ACC112 (cell line): ENCODE measurements at regions not wholly inside any gene's neighbourhood (a gene's known extent, or its start where the extent isn't known, plus 50 kb on each side); places are given as distances from the start of the nearest gene placed in this dataset.
"Not testable (repeated sequence)": the region's sequence is repeated elsewhere in the genome, so short reads cannot be mapped to it uniquely, and the experiment has no call there.

Experiments
- H2AFZ ChIP-seq: fragments of 200-600 bp; sonication (generic); one replicate; pipeline ENCODE4 v1.6.0; 2017; ENCODE audit warnings: antibody characterized with exemption, low read length; ENCODE audit not compliant: unreplicated experiment
- H3K27ac ChIP-seq: fragments of 200-600 bp; sonication (generic); 2 replicates; pipeline ENCODE4 v1.5.1; 2014; ENCODE audit warnings: low read depth, mild to moderate bottlenecking, antibody characterized with exemption, low read length, moderate library complexity
- H3K27me3 ChIP-seq: fragments of 200-600 bp; sonication (generic); 2 replicates; pipeline ENCODE4 v1.6.1; 2014; ENCODE audit warnings: mild to moderate bottlenecking, antibody characterized with exemption, low read length, moderate library complexity, mixed read lengths; ENCODE audit not compliant: insufficient read depth
- H3K36me3 ChIP-seq: fragments of 200-600 bp; sonication (generic); 2 replicates; pipeline ENCODE4 v1.6.1; 2016; ENCODE audit warnings: mild to moderate bottlenecking, antibody characterized with exemption, low read length, moderate library complexity, mixed read lengths; ENCODE audit not compliant: insufficient read depth
- H3K4me1 ChIP-seq: fragments of 200-600 bp; sonication (generic); one replicate; pipeline ENCODE4 v1.6.1; 2016; ENCODE audit warnings: low read length, mixed read lengths; ENCODE audit not compliant: insufficient read depth, unreplicated experiment, control insufficient read depth
- H3K4me3 ChIP-seq: fragments of 200-600 bp; sonication (generic); 2 replicates; pipeline ENCODE4 v1.5.1; 2014; ENCODE audit warnings: mild to moderate bottlenecking, low read depth, low read length
- H3K79me2 ChIP-seq: fragments of 200-600 bp; sonication (generic); one replicate; pipeline ENCODE4 v1.6.0; 2016; ENCODE audit warnings: low read length; ENCODE audit not compliant: control insufficient read depth, unreplicated experiment, insufficient read depth

DNA sequence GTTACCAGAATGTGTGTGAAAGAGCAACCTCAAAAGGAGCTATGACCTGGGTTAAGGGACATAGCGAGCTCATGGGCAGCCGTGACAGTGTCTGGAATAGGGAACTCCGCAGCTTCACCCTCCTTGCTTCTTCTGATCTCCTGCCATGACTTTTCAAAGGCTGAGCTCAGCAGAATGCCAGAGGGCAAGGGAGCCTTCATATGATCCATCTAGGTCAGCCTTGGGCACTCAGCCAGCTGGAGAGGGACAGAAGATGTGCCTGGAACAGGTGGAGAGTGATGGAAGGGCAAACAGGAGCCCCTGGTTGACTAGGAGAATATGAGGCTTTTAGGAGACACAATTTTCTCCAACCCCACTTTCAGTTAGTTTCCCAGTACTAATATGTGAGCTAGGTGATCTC is 352.8 kb upstream of the FRG2C start:
- H3K4me3 ChIP-seq, H2AFZ ChIP-seq, H3K36me3 ChIP-seq, H3K4me1 ChIP-seq, H3K79me2 ChIP-seq, H3K27ac ChIP-seq, H3K27me3 ChIP-seq: not testable (repeated sequence)

DNA sequence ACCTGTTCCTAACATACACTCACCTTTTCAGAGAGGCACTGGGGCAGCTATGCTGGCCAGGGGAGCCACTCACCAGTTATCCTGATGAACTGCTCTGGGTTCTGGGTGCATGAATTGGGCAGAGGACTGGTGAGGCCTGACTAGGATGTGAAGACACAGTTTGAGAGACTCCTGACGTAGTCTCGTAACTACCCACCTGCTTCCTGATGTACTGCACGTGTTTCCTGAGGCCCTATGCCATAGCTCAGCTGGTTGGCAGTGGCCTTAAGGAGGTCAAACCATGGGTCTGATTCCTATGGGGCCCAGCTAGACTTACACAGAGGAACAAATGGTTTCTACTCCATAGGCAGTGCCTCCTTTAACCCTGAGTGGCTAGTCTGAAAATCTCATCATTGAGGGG is 351.7 kb upstream of the FRG2C start:
- not testable (repeated sequence) for H3K27ac ChIP-seq, H2AFZ ChIP-seq, H3K79me2 ChIP-seq

DNA sequence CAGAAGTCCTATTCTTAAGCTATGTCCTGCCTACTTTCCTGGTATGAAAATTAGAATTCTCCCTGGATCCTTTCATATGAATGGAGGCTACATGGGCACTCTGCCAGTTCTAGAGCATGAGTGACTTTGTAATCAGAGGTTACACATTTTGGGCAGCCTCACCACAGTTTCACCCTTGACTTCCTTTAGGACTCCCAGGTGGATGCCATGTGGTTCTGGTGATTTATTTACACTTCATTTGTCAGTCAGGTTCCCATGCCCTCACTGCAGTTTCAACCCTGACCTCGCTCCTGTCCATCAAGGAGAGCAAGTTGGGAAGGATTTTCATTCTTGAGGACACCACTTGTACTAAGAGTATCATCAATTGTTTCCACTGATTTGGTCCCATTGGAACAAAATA is 344.4 kb upstream of the FRG2C start:
- H3K4me1 ChIP-seq, H2AFZ ChIP-seq: not testable (repeated sequence)

More for the DNA sequence above, 351.7 kb upstream of the FRG2C start:
- not testable (repeated sequence) for H3K4me1 ChIP-seq, H3K4me3 ChIP-seq, H3K36me3 ChIP-seq, H3K27me3 ChIP-seq

DNA sequence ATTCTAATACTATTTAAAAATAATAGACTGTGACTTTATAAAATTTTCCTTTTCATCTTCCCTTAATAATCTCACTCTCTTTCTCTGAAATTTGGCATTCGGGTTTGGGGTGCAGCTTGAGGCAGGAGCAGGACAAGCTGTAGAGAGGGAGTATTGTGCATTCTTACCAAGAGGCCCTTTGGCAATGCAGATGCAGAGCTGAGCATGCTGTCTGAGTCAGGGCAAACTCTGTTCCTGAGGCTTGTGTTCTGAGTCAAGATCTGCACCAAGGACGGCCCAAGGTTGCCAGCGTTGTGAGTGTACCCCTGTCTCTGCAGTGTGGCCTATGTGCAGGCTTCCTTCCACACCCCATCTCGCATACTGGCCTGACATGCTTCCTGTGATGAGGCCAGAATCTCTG is 343.8 kb upstream of the FRG2C start:
- Histone ChIP-seq H3K27me3 (peaks cover 14% of the 10 kb centered on the region; the same call in 1 of the 2 replicates), H3K36me3 (no peaks in the 10 kb centered on the region), H2AFZ (no peak overlapping the region), H3K79me2 (no peaks in the 10 kb centered on the region), H3K4me1 (no peaks in the 10 kb centered on the region), H3K27ac (no peak overlapping the region), H3K4me3 (no peak overlapping the region)

More for the DNA sequence above, 344.4 kb upstream of the FRG2C start:
- H3K4me3 ChIP-seq, H3K27ac ChIP-seq, H3K36me3 ChIP-seq, H3K79me2 ChIP-seq: not testable (repeated sequence)
- H3K27me3 ChIP-seq: peaks cover 13% of the 10 kb centered on the region; the same call in 1 of the 2 replicates

DNA sequence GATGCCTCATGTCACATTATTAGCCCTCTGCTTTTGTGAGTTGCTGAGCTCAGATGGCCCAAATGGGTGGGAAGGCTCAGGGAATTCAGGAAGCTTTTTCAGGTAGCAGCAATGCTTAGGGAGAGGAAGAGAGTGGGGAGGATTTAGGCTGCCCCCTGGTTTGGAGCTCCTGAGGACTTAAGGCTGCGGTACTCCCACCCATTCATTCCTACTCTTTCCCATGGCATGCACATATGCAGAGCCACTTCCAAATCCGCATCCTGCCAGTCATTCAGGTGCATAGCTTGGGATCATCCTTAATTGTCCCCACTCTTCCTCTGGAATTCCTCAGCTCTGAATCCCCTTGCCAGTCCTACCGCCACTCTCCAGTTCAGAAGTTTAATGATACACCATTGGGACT is 343.1 kb upstream of the FRG2C start:
- no peak overlapping the region for H3K4me3 ChIP-seq
- no peaks in the 10 kb centered on the region for H3K36me3 ChIP-seq
- no peak overlapping the region for H3K27ac ChIP-seq
- no peak overlapping the region for H2AFZ ChIP-seq
- no peaks in the 10 kb centered on the region for H3K79me2 ChIP-seq
- no peaks in the 10 kb centered on the region for H3K4me1 ChIP-seq
- H3K27me3 ChIP-seq: peaks cover 21% of the 10 kb centered on the region

DNA sequence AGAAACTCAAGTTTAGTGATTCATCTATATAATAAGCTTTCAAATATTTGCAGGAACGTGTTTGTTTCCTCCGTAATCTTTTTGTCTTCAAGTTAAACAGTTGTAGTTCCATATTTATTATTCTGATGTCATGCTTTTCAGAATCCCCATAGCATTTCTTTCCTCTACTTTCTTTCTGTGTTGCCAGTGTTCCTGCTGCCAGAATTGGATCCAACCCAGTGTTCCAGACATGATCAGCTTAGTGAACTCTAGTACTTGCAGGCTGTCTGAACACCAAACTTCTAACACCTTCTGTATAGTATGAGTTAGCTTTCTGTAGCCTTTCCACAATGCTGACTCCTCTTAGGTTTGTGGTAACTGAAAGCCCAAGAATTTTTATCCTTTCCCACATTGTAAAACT is 340.2 kb upstream of the FRG2C start:
- not testable (repeated sequence) for H3K4me1 ChIP-seq, H3K27ac ChIP-seq, H2AFZ ChIP-seq, H3K4me3 ChIP-seq, H3K79me2 ChIP-seq, H3K36me3 ChIP-seq
- H3K27me3 ChIP-seq: peaks cover 13% of the 10 kb centered on the region

DNA sequence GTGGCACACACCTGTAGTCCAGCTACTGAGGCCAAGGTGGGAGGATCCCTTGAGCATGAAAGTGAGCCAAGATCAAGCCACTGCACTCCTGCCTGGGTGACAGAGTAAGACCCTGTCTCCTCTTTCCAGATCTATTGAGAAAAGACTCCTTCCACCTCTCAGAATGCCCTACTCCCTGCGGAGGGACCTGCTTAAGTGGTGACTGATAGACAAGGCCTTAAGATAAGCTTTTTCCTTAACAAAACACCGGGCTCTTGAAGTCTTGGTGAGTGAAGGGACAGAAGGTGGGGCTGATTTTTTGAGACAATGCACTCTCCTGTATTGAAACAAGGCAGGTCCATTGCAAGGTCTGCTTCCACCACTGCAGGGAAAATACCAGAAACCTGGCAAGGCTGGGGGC is 338.4 kb upstream of the FRG2C start:
- H3K36me3 ChIP-seq: no peaks in the 10 kb centered on the region
- H3K79me2 ChIP-seq: no peaks in the 10 kb centered on the region
- H3K4me1 ChIP-seq: no peaks in the 10 kb centered on the region
- H3K27ac ChIP-seq: no peak overlapping the region
- H2AFZ ChIP-seq: no peak overlapping the region
- peaks cover 13% of the 10 kb centered on the region for H3K27me3 ChIP-seq
- no peak overlapping the region for H3K4me3 ChIP-seq

DNA sequence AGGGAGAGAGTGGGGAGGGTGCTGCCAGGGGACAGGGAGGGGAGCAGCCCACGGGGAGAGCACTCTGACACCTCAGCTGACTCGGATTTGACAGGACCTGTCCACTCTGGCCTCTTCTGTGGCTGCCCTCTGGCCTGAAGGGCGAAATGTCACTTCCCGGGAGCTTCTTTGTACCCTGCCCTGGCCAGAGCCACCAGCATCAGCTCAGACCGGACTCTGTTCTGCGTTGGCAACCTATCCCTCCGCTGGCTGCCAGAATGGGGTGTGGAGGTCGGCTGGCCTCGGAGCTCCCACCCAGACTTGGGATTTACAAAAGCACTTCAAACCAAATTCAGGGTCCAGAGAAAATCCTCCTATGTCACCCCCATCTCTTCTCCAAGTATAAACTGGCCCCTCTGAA is 336.7 kb upstream of the FRG2C start:
- no peak overlapping the region for H3K4me3 ChIP-seq
- H3K36me3 ChIP-seq: no peaks in the 10 kb centered on the region
- no peak overlapping the region for H3K27ac ChIP-seq
- peaks cover 13% of the 10 kb centered on the region for H3K27me3 ChIP-seq
- no peaks in the 10 kb centered on the region for H3K4me1 ChIP-seq
- no peak overlapping the region for H2AFZ ChIP-seq
- no peaks in the 10 kb centered on the region for H3K79me2 ChIP-seq

DNA sequence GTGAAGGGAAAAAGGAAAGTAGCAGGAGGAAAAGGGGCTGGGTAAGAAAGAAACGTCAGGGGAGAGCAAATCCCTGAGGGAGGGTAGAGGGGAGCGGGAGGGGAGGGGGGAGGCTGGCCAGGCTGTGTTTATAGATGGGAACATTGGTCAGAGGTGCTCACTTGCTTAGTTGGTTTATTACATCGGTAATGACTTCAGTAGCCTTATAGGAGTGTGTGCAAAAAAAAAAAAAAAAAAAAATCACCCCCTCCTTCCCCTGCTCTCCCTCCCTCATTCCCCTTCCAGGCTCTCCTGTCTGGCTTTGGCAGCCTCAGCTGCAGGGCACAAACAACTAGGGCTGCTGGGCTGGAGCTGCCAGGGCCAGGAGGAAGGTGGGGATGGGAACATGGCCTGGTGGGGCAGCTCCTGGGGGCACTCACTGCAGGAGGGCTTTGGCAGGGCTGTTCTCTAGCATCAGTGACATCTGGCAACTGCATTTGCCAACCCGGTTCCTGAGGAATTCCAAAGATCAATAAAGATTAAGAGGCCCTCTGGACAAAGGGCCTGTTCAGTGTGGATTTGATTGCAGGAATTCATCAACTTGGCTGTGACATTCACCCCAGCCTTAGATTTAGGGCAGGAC is 334.5 kb upstream of the FRG2C start:
- no peak overlapping the region for H2AFZ ChIP-seq
- no peak overlapping the region for H3K4me3 ChIP-seq
- no peak overlapping the region for H3K27ac ChIP-seq
- H3K36me3 ChIP-seq: no peaks in the 10 kb centered on the region
- peaks cover 9% of the 10 kb centered on the region for H3K27me3 ChIP-seq
- no peaks in the 10 kb centered on the region for H3K4me1 ChIP-seq
- no peaks in the 10 kb centered on the region for H3K79me2 ChIP-seq

DNA sequence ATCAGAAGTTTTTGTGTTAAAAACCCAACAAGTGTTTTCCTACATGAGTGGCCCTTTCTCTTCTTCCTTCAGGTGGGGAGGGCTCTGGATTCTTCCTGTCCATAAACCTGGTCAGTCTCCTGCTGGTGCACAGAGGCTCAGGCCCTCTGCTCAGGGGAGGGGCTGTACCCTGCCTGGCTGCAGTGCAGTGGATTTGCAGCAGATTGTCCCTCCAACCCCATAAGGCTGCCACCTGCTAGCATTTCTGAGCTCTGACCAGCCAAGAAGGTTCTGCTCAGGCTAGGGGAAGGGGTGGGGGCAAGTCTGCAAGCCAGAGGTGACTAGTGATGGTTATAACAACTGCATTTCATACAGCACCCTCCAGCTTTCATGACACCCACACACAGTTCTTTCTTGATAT is 333.7 kb upstream of the FRG2C start:
- not testable (repeated sequence) for H3K27me3 ChIP-seq, H3K4me3 ChIP-seq, H3K4me1 ChIP-seq, H3K79me2 ChIP-seq, H3K27ac ChIP-seq, H3K36me3 ChIP-seq, H2AFZ ChIP-seq

DNA sequence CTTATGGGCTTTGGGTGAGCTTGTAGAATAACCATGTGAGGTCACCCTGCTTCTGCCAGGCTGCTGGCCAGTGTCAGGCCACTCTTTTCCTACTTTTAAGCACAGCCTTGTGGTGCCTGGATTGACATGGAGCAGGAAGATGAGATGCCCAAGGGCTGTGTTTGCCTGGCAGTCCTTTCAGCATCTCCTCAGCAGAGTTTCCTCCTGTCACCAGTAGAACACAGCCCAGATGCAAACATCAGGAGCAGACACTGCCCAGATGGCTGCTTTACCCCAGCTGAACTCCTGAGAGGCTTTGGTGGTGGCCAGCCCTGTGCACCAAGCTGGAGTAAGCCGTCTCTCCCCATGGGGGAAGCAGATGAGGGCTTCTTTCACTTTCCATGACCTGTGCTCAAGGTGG is 332.0 kb upstream of the FRG2C start:
- not testable (repeated sequence) for H3K4me1 ChIP-seq, H3K79me2 ChIP-seq, H2AFZ ChIP-seq, H3K36me3 ChIP-seq, H3K27ac ChIP-seq, H3K4me3 ChIP-seq, H3K27me3 ChIP-seq
